ENCODE measurements at regions not wholly inside any gene's neighbourhood (a gene's known extent, or its start where the extent isn't known, plus 50 kb on each side); places are given as distances from the start of the nearest gene placed in this dataset.

- CTCF ChIA-PET: interaction anchor here (1.0 to 1.8 kb wide), 2 partner anchors 16 to 166 kb away, joined by 3 to 10 read pairs; no protein-coding TSS in a partner anchor
Observed at GRCh38 chr12:45560689-45561088, 168.8 kb upstream of the ARID2 start.

DNA sequence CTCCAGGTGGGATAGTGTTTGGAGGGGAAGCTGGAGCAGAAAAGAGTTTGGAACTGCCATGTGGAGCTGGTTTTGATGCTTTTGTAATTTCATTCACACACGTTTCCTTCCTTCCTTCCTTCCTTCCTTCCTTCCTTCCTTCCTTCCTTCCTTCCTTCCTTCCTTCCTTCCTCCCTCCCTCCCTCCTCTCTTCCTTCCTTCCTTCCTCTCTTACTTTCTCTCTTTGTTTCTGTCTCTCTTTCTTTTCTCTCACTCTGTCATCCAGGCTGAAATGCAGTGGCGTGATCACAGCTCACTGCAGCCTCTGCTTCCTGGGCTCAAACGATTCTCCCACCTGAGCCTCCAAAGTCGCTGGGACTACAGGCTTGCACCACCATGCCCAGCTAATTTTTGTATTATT, 168.0 kb upstream of the ARID2 start:
- H3K9me3 ChIP-seq (replicated peaks; ENCODE audit: control insufficient read depth, insufficient read depth, low read length): no peaks in the 10 kb centered on the region
- H4K20me1 ChIP-seq (replicated peaks; ENCODE audit: control insufficient read depth, extremely low read depth, insufficient read depth, low read length): no peaks in the 10 kb centered on the region
- TF ChIP-seq, protein P1, sequence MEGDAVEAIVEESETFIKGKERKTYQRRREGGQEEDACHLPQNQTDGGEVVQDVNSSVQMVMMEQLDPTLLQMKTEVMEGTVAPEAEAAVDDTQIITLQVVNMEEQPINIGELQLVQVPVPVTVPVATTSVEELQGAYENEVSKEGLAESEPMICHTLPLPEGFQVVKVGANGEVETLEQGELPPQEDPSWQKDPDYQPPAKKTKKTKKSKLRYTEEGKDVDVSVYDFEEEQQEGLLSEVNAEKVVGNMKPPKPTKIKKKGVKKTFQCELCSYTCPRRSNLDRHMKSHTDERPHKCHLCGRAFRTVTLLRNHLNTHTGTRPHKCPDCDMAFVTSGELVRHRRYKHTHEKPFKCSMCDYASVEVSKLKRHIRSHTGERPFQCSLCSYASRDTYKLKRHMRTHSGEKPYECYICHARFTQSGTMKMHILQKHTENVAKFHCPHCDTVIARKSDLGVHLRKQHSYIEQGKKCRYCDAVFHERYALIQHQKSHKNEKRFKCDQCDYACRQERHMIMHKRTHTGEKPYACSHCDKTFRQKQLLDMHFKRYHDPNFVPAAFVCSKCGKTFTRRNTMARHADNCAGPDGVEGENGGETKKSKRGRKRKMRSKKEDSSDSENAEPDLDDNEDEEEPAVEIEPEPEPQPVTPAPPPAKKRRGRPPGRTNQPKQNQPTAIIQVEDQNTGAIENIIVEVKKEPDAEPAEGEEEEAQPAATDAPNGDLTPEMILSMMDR (IDR thresholded peaks at IDR 0.05; ENCODE audit: extremely low read depth in 1 of 2, insufficient read depth in 1 of 2, low read depth in 1 of 2, low read length in 2 of 2): no peak
- no peak for TF ChIP-seq FOS (IDR thresholded peaks at IDR 0.05; ENCODE audit: borderline replicate concordance, insufficient read depth, low read length)
- dilution Hi-C loops (cut with MboI; ENCODE audit: extremely low pct_ligation_motif_present, low sequenced_read_pairs): no loop called here
- H3K4me3 ChIP-seq (replicated peaks in 1 of 3; ENCODE audit: insufficient read depth in 1 of 3, low read depth in 1 of 3, low read length in 3 of 3): no peak overlapping the region
- no peak overlapping the region for H3K4me2 ChIP-seq (ENCODE audit: insufficient read depth, low read length)
- ChIA-PET CTCF (interaction anchor here (1.0 to 1.8 kb wide), 2 partner anchors 17 to 165 kb away, joined by 3 to 10 read pairs; no protein-coding TSS in a partner anchor), POLR2A (no interaction called here)
- H3K79me2 ChIP-seq (ENCODE audit: control insufficient read depth, insufficient read depth, low read length): no peaks in the 10 kb centered on the region
- no peaks in the 10 kb centered on the region for H3K9me1 ChIP-seq (replicated peaks; ENCODE audit: control insufficient read depth, extremely low read depth, insufficient read depth, low read length)
- no peaks in the 10 kb centered on the region for H3K36me3 ChIP-seq (ENCODE audit: control insufficient read depth in 2 of 2, extremely low read depth in 1 of 2, insufficient read depth in 2 of 2, low read length in 2 of 2)
- H3K9ac ChIP-seq (replicated peaks; ENCODE audit: extremely low read depth, insufficient read depth, low read length): no peak overlapping the region
- FAIRE-seq (no peak), DNase-seq (ENCODE audit: low read depth, low spot score) (no peak)
- no peak overlapping the region for H2AFZ ChIP-seq (ENCODE audit: low read depth, low read length)
- peaks cover 0 to 5% of the 10 kb centered on the region in 2 experiments for H3K27me3 ChIP-seq (ENCODE audit: control insufficient read depth in 2 of 2, insufficient read depth in 2 of 2, low read length in 2 of 2)
- BruUV-seq (replicated peaks): no TSS peak
- intact Hi-C loops (cut with micrococcal nuclease): no loop called here
- H3K4me1 ChIP-seq (ENCODE audit: control insufficient read depth, extremely low read depth, insufficient read depth, low read length): no peaks in the 10 kb centered on the region
- H3K27ac ChIP-seq (ENCODE audit: insufficient read depth, low read depth, low read length): no peak overlapping the region

More at GRCh38 chr12:45560689-45561088, 168.8 kb upstream of the ARID2 start:
- Histone ChIP-seq H3K9ac (replicated peaks; ENCODE audit: extremely low read depth, insufficient read depth, low read length) (no peak overlapping the region), H3K4me1 (ENCODE audit: control insufficient read depth, extremely low read depth, insufficient read depth, low read length) (no peaks in the 10 kb centered on the region), H3K36me3 (ENCODE audit: control insufficient read depth in 2 of 2, extremely low read depth in 1 of 2, insufficient read depth in 2 of 2, low read length in 2 of 2) (no peaks in the 10 kb centered on the region), H4K20me1 (replicated peaks; ENCODE audit: control insufficient read depth, extremely low read depth, insufficient read depth, low read length) (no peaks in the 10 kb centered on the region), H2AFZ (ENCODE audit: low read depth, low read length) (no peak overlapping the region), H3K4me2 (ENCODE audit: insufficient read depth, low read length) (no peak overlapping the region), H3K9me1 (replicated peaks; ENCODE audit: control insufficient read depth, extremely low read depth, insufficient read depth, low read length) (no peaks in the 10 kb centered on the region), H3K27me3 (ENCODE audit: control insufficient read depth in 2 of 2, insufficient read depth in 2 of 2, low read length in 2 of 2) (peaks cover 0 to 5% of the 10 kb centered on the region in 2 experiments), H3K9me3 (replicated peaks; ENCODE audit: control insufficient read depth, insufficient read depth, low read length) (no peaks in the 10 kb centered on the region), H3K79me2 (ENCODE audit: control insufficient read depth, insufficient read depth, low read length) (no peaks in the 10 kb centered on the region), H3K27ac (ENCODE audit: insufficient read depth, low read depth, low read length) (no peak overlapping the region), H3K4me3 (replicated peaks in 1 of 3; ENCODE audit: insufficient read depth in 1 of 3, low read depth in 1 of 3, low read length in 3 of 3) (no peak overlapping the region)
- intact Hi-C loops (cut with micrococcal nuclease) (no loop called here), dilution Hi-C loops (cut with MboI; ENCODE audit: extremely low pct_ligation_motif_present, low sequenced_read_pairs) (no loop called here)
- FAIRE-seq (no peak), DNase-seq (ENCODE audit: low read depth, low spot score) (no peak)
- no TSS peak for BruUV-seq (replicated peaks)
- POLR2A ChIA-PET: no interaction called here
- TF ChIP-seq MYC (IDR thresholded peaks at IDR 0.05; ENCODE audit: low read depth, low read length) (no peak), POLR2AphosphoS5 (IDR thresholded peaks at IDR 0.05; ENCODE audit: insufficient read depth, low read depth, low read length) (no peak), GATA2 (IDR thresholded peaks at IDR 0.05; ENCODE audit: insufficient read depth, insufficient read length, low read depth, low read length) (no peak), EZH2 (IDR thresholded peaks at IDR 0.05; ENCODE audit: borderline replicate concordance, low read depth, low read length, severe bottlenecking) (no peak), POLR2A (IDR thresholded peaks at IDR 0.05; ENCODE audit: low read depth, low read length) (no peak), FOS (IDR thresholded peaks at IDR 0.05; ENCODE audit: borderline replicate concordance, insufficient read depth, low read length) (no peak)
- TF ChIP-seq, protein P1 (IDR thresholded peaks at IDR 0.05; ENCODE audit: extremely low read depth in 1 of 2, insufficient read depth in 1 of 2, low read depth in 1 of 2, low read length in 2 of 2): no peak

Data from endothelial cell of umbilical vein (primary cell).